Hepatocyte (in vitro differentiated cells): ENCODE measurements at regions not wholly inside any gene's neighbourhood (a gene's known extent, or its start where the extent isn't known, plus 50 kb on each side); places are given as distances from the start of the nearest gene placed in this dataset.

Experiments used
- DNase-seq: peaks from one replicate; pipeline ENCODE4 v3.0.0-alpha.2; 2016; ENCODE audit warnings: low spot score
- H2AFZ ChIP-seq: fragments of 200-600 bp; sonication (generic); 2 replicates; pipeline ENCODE4 v1.6.0; 2016; ENCODE audit warnings: antibody characterized with exemption, mild to moderate bottlenecking
- H3K27ac ChIP-seq: fragments of 200-600 bp; sonication (generic); 2 replicates; pipeline ENCODE4 v1.5.1; 2016; ENCODE audit warnings: mild to moderate bottlenecking
- H3K27me3 ChIP-seq: fragments of 200-600 bp; sonication (generic); 2 replicates; pipeline ENCODE4 v1.6.1; 2016
- H3K36me3 ChIP-seq: fragments of 200-600 bp; sonication (generic); replicated peaks from 2 replicates; pipeline ENCODE4 v1.5.1; 2016; ENCODE audit warnings: low read depth; ENCODE audit not compliant: insufficient read depth
- H3K4me1 ChIP-seq: fragments of 200-600 bp; sonication (generic); 2 replicates; pipeline ENCODE4 v1.5.1; 2016; ENCODE audit warnings: mild to moderate bottlenecking, moderate library complexity; ENCODE audit not compliant: insufficient read depth
- H3K4me2 ChIP-seq: fragments of 200-600 bp; sonication (generic); 2 replicates; pipeline ENCODE4 v1.6.0; 2016
- H3K4me3 ChIP-seq: fragments of 200-600 bp; sonication (generic); 2 replicates; pipeline ENCODE4 v1.5.1; 2016; ENCODE audit warnings: mild to moderate bottlenecking
- H3K79me2 ChIP-seq: fragments of 200-600 bp; sonication (generic); 2 replicates; pipeline ENCODE4 v1.6.0; 2017; ENCODE audit warnings: mild to moderate bottlenecking
- H3K9me2 ChIP-seq: fragments of 200-600 bp; sonication (generic); replicated peaks from 2 replicates; pipeline ENCODE4 v1.6.0; 2017; ENCODE audit warnings: mild to moderate bottlenecking; ENCODE audit not compliant: insufficient read depth
- H3K9me3 ChIP-seq: fragments of 200-600 bp; sonication (generic); 2 replicates; pipeline ENCODE4 v1.5.1; 2016; ENCODE audit warnings: low read depth, mild to moderate bottlenecking
- H4K20me1 ChIP-seq: fragments of 200-600 bp; sonication (generic); 2 replicates; pipeline ENCODE4 v1.6.0; 2016; ENCODE audit warnings: mild to moderate bottlenecking; ENCODE audit not compliant: insufficient read depth, poor library complexity, severe bottlenecking
- CTCF ChIP-seq: fragments of 200-600 bp; sonication (generic); IDR thresholded peaks from 2 replicates; pipeline ENCODE4 v1.5.1; 2016; ENCODE audit warnings: antibody characterized with exemption, mild to moderate bottlenecking; ENCODE audit not compliant: poor library complexity
- EZH2 ChIP-seq: fragments of 200-600 bp; sonication (generic); IDR thresholded peaks from 2 replicates; pipeline ENCODE4 v1.6.1; 2016; ENCODE audit warnings: antibody characterized with exemption, mild to moderate bottlenecking, borderline replicate concordance
- EZH2phosphoT487 ChIP-seq: fragments of 200-600 bp; sonication (generic); IDR thresholded peaks from one replicate; pipeline ENCODE4 v1.6.1; 2018; ENCODE audit warnings: antibody characterized with exemption, mild to moderate bottlenecking, low read depth, moderate library complexity; ENCODE audit not compliant: unreplicated experiment, severe bottlenecking
- WGBS: methylation state at CpG from one replicate; pipeline ENCODE4 v1.1.6; 2016; ENCODE audit warnings: low lambda C conversion rate; ENCODE audit errors: missing lambda C conversion rate; 5-methylcytosine and 5-hydroxymethylcytosine counted together

GRCh38 chr6:87912102-87912501 lies 135.5 kb upstream of the SPACA1 start:
- Histone ChIP-seq H4K20me1 (no peaks in the 10 kb centered on the region), H2AFZ (no peak overlapping the region), H3K4me1 (no peaks in the 10 kb centered on the region), H3K36me3 (no peaks in the 10 kb centered on the region), H3K27me3 (no peaks in the 10 kb centered on the region), H3K4me2 (no peak overlapping the region), H3K9me3 (no peaks in the 10 kb centered on the region), H3K27ac (no peak overlapping the region), H3K4me3 (no peak overlapping the region), H3K9me2 (no peaks in the 10 kb centered on the region), H3K79me2 (no peaks in the 10 kb centered on the region)
- WGBS: 95% methylated on average over 1 of the region's 1 CpG
- TF ChIP-seq EZH2phosphoT487 (no peak), EZH2 (no peak), CTCF (no peak)
- no peak for DNase-seq

GRCh38 chr6:87909849-87910248 lies 137.8 kb upstream of the SPACA1 start:
- Histone ChIP-seq H3K27ac (no peak overlapping the region), H3K4me3 (no peak overlapping the region), H3K36me3 (no peaks in the 10 kb centered on the region), H3K4me1 (peaks cover 8% of the 10 kb centered on the region), H3K79me2 (no peaks in the 10 kb centered on the region), H4K20me1 (no peaks in the 10 kb centered on the region), H3K9me2 (no peaks in the 10 kb centered on the region), H3K9me3 (no peaks in the 10 kb centered on the region), H2AFZ (no peak overlapping the region), H3K4me2 (no peak overlapping the region), H3K27me3 (no peaks in the 10 kb centered on the region)
- no peak for TF ChIP-seq EZH2
- TF ChIP-seq CTCF: no peak
- TF ChIP-seq EZH2phosphoT487: no peak
- 83% methylated on average over 8 of the region's 8 CpGs for WGBS
- DNase-seq: no peak

GRCh38 chr6:87908978-87909811 lies 138.4 kb upstream of the SPACA1 start:
- no peaks in the 10 kb centered on the region for H3K9me3 ChIP-seq
- H3K36me3 ChIP-seq: no peaks in the 10 kb centered on the region
- TF ChIP-seq CTCF (no peak), EZH2phosphoT487 (no peak), EZH2 (no peak)
- H3K27me3 ChIP-seq: no peaks in the 10 kb centered on the region
- no peaks in the 10 kb centered on the region for H3K79me2 ChIP-seq
- no peak for DNase-seq
- H4K20me1 ChIP-seq: no peaks in the 10 kb centered on the region
- peaks cover 13% of the 10 kb centered on the region for H3K4me1 ChIP-seq
- no peak overlapping the region for H3K4me2 ChIP-seq
- 61% methylated on average over 6 of the region's 6 CpGs for WGBS
- H3K27ac ChIP-seq: no peak overlapping the region
- H3K9me2 ChIP-seq: no peaks in the 10 kb centered on the region
- no peak overlapping the region for H2AFZ ChIP-seq
- H3K4me3 ChIP-seq: no peak overlapping the region
